ENCODE measurements at regions not wholly inside any gene's neighbourhood (a gene's known extent, or its start where the extent isn't known, plus 50 kb on each side); places are given as distances from the start of the nearest gene placed in this dataset.

- TF ChIP-seq CTCF (IDR thresholded peaks at IDR 0.05; ENCODE audit: poor library complexity) (no peak), EZH2phosphoT487 (IDR thresholded peaks at IDR 0.05; ENCODE audit: low read depth, severe bottlenecking, unreplicated experiment) (no peak)
Measured at GRCh38 chr20:40320517-40321011, 368.5 kb downstream of the MAFB start.
